ENCODE measurements at regions not wholly inside any gene's neighbourhood (a gene's known extent, or its start where the extent isn't known, plus 50 kb on each side); places are given as distances from the start of the nearest gene placed in this dataset.

GRCh38 chr18:41875094-41875780 lies 79.8 kb upstream of the PIK3C3 start:
- TF ChIP-seq POLR2A (IDR thresholded peaks at IDR 0.05; ENCODE audit: low read depth, low read length) (no peak), TAF1 (IDR thresholded peaks at IDR 0.05; ENCODE audit: borderline replicate concordance, low read depth, low read length) (no peak), CTCF (IDR thresholded peaks at IDR 0.05 in 2 of 3, conservative IDR thresholded peaks at IDR 0.05 in 1 of 3; ENCODE audit: control insufficient read depth in 2 of 3, extremely low read depth in 1 of 3, insufficient read depth in 1 of 3, low read depth in 3 of 3, low read length in 3 of 3) (no peak), MEF2A (IDR thresholded peaks at IDR 0.05; ENCODE audit: insufficient read depth, low read depth, low read length) (no peak), SMARCA5 (IDR thresholded peaks at IDR 0.05) (no peak), DPF2 (IDR thresholded peaks at IDR 0.05) (no peak), EZH2 (IDR thresholded peaks at IDR 0.05; ENCODE audit: borderline replicate concordance, control insufficient read depth, low read depth, low read length) (no peak), REST (IDR thresholded peaks at IDR 0.05; ENCODE audit: low read depth, low read length) (no peak)

Measured in GM12878 (cell line).